RPMI7951 (cell line): ENCODE measurements at regions not wholly inside any gene's neighbourhood (a gene's known extent, or its start where the extent isn't known, plus 50 kb on each side); places are given as distances from the start of the nearest gene placed in this dataset.
A peak's percentile ranks its signal among the peaks of the same experiment; 100 is the strongest.

Experiments used
- DNase-seq: peaks from one replicate; pipeline ENCODE4 v3.0.0-alpha.2; 2012; ENCODE audit warnings: low read depth

GRCh38 chr7:10266976-10267375 lies 706.7 kb upstream of the PHF14 start:
- DNase-seq, result no peak

- peak; percentile 30 for DNase-seq
Measured at GRCh38 chr7:10268034-10268433, 705.6 kb upstream of the PHF14 start.

GRCh38 chr7:10282909-10283308 lies 690.8 kb upstream of the PHF14 start:
- no peak for DNase-seq

GRCh38 chr7:10284001-10284400 lies 689.7 kb upstream of the PHF14 start:
- DNase-seq, result no peak

- no peak for DNase-seq
Measured at GRCh38 chr7:10299384-10299783, 674.3 kb upstream of the PHF14 start.

GRCh38 chr7:10300577-10300976 lies 673.1 kb upstream of the PHF14 start:
- no peak for DNase-seq

GRCh38 chr7:10308276-10308675 lies 665.4 kb upstream of the PHF14 start:
- no peak for DNase-seq

GRCh38 chr7:10312942-10313341 lies 660.7 kb upstream of the PHF14 start:
- DNase-seq, result no peak

GRCh38 chr7:10315881-10316280 lies 657.8 kb upstream of the PHF14 start:
- peak; percentile 16 for DNase-seq

- no peak for DNase-seq
Measured at GRCh38 chr7:10316488-10316887, 657.2 kb upstream of the PHF14 start.

- DNase-seq, result no peak
Measured at GRCh38 chr7:10325395-10325794, 648.3 kb upstream of the PHF14 start.

- no peak for DNase-seq
Measured at GRCh38 chr7:10343108-10343507, 630.6 kb upstream of the PHF14 start.

GRCh38 chr7:10346032-10346431 lies 627.6 kb upstream of the PHF14 start:
- no peak for DNase-seq

GRCh38 chr7:10355816-10356215 lies 617.9 kb upstream of the PHF14 start:
- no peak for DNase-seq

- no peak for DNase-seq
Measured at GRCh38 chr7:10360050-10360449, 613.6 kb upstream of the PHF14 start.

GRCh38 chr7:10401793-10402192 lies 571.9 kb upstream of the PHF14 start:
- DNase-seq, result no peak

GRCh38 chr7:10412422-10413019 lies 561.2 kb upstream of the PHF14 start:
- DNase-seq, result peak; percentile 15

GRCh38 chr7:10418985-10419384 lies 554.7 kb upstream of the PHF14 start:
- DNase-seq, result no peak

- DNase-seq, result no peak
Measured at GRCh38 chr7:10429031-10429430, 544.6 kb upstream of the PHF14 start.

GRCh38 chr7:10429511-10429910 lies 544.2 kb upstream of the PHF14 start:
- DNase-seq, result peak; percentile 3

GRCh38 chr7:10436302-10436701 lies 537.4 kb upstream of the PHF14 start:
- no peak for DNase-seq

- DNase-seq, result no peak
Measured at GRCh38 chr7:10439027-10439426, 534.6 kb upstream of the PHF14 start.

GRCh38 chr7:10455936-10456335 lies 517.7 kb upstream of the PHF14 start:
- DNase-seq, result no peak

- DNase-seq, result no peak
Measured at GRCh38 chr7:10460474-10460873, 513.2 kb upstream of the PHF14 start.
